ENCODE measurements at regions not wholly inside any gene's neighbourhood (a gene's known extent, or its start where the extent isn't known, plus 50 kb on each side); places are given as distances from the start of the nearest gene placed in this dataset.

DNA sequence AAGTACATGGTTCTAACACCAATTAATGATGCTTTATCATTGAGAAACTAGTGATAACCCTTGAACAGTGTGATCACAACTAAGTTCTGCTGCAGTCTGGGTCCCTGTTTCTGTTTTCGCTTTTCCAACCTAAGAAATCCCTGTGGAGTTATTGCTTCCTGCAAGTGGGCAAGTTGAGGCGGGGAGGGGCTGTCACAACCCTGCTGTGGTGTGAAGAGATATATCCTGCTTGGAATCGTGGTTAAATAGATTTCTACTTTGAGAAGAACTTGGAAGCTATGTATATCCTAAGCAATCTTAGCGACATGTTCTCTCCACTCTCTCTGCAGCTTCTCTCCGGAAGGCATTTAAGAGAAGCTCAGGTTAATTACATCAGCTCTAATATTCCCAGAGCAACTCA is 1223.6 kb downstream of the EPHA7 start:
- TF ChIP-seq, protein P1, sequence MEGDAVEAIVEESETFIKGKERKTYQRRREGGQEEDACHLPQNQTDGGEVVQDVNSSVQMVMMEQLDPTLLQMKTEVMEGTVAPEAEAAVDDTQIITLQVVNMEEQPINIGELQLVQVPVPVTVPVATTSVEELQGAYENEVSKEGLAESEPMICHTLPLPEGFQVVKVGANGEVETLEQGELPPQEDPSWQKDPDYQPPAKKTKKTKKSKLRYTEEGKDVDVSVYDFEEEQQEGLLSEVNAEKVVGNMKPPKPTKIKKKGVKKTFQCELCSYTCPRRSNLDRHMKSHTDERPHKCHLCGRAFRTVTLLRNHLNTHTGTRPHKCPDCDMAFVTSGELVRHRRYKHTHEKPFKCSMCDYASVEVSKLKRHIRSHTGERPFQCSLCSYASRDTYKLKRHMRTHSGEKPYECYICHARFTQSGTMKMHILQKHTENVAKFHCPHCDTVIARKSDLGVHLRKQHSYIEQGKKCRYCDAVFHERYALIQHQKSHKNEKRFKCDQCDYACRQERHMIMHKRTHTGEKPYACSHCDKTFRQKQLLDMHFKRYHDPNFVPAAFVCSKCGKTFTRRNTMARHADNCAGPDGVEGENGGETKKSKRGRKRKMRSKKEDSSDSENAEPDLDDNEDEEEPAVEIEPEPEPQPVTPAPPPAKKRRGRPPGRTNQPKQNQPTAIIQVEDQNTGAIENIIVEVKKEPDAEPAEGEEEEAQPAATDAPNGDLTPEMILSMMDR (IDR thresholded peaks at IDR 0.05) = no peak
- no peak for TF ChIP-seq POLR2A (IDR thresholded peaks at IDR 0.05)
